ENCODE measurements at regions not wholly inside any gene's neighbourhood (a gene's known extent, or its start where the extent isn't known, plus 50 kb on each side); places are given as distances from the start of the nearest gene placed in this dataset.
A peak's percentile ranks its signal among the peaks of the same experiment; 100 is the strongest.

GRCh38 chr13:40496035-40496810 lies 170.2 kb downstream of the FOXO1 start:
- Histone ChIP-seq H3K4me3 (ENCODE audit: low read length) (no peak overlapping the region), H3K27me3 (ENCODE audit: insufficient read depth, low read length, poor library complexity, severe bottlenecking) (no peaks in the 10 kb centered on the region), H3K9me3 (ENCODE audit: low read length) (no peaks in the 10 kb centered on the region), H3K36me3 (ENCODE audit: insufficient read depth, low read length) (no peaks in the 10 kb centered on the region), H3K4me1 (ENCODE audit: insufficient read depth, low read length) (peaks cover 57% of the 10 kb centered on the region), H3K27ac (ENCODE audit: low read depth, low read length) (no peak overlapping the region)
- ChIA-PET CTCF (no interaction called here), POLR2A (no interaction called here)
- Mint-ChIP-seq H3K9me3 (no peaks in the 10 kb centered on the region), H3K4me3 (peak overlapping the region in 4 of 7 donors; percentile 9 to 81 (median 50)), H3K27me3 (peaks cover 0 to 2% of the 10 kb centered on the region in 2 donors), H3K27ac (peak overlapping the region in 4 of 8 donors; percentile 33 to 94 (median 76)), H3K4me1 (peaks cover 61 to 70% (median 64%) of the 10 kb centered on the region in 3 donors), H3K36me3 (peaks cover 0 to 7% (median 0%) of the 10 kb centered on the region in 3 donors)
- DNase-seq: no peak

GRCh38 chr13:40498461-40498860 lies 168.0 kb downstream of the FOXO1 start:
- CTCF ChIA-PET: no interaction called here
- Mint-ChIP-seq H3K27me3 (peaks cover 0 to 2% of the 10 kb centered on the region in 2 donors), H3K4me3 (no peak overlapping the region), H3K27ac (no peak overlapping the region), H3K9me3 (no peaks in the 10 kb centered on the region), H3K36me3 (peaks cover 0 to 7% (median 0%) of the 10 kb centered on the region in 3 donors), H3K4me1 (peaks cover 48 to 55% (median 50%) of the 10 kb centered on the region in 3 donors)
- POLR2A ChIA-PET: no interaction called here
- H3K27me3 ChIP-seq (ENCODE audit: insufficient read depth, low read length, poor library complexity, severe bottlenecking): no peaks in the 10 kb centered on the region
- no peaks in the 10 kb centered on the region for H3K36me3 ChIP-seq (ENCODE audit: insufficient read depth, low read length)
- no peak overlapping the region for H3K4me3 ChIP-seq (ENCODE audit: low read length)
- peaks cover 34% of the 10 kb centered on the region for H3K4me1 ChIP-seq (ENCODE audit: insufficient read depth, low read length)
- H3K9me3 ChIP-seq (ENCODE audit: low read length): no peaks in the 10 kb centered on the region
- H3K27ac ChIP-seq (ENCODE audit: low read depth, low read length): no peak overlapping the region
- no peak for DNase-seq

GRCh38 chr13:40502236-40502635 lies 164.2 kb downstream of the FOXO1 start:
- no peak overlapping the region for H3K27ac Mint-ChIP-seq
- ChIA-PET POLR2A (no interaction called here), CTCF (no interaction called here)
- H3K4me1 Mint-ChIP-seq: peaks cover 21 to 28% (median 23%) of the 10 kb centered on the region in 3 donors
- Histone ChIP-seq H3K27me3 (ENCODE audit: insufficient read depth, low read length, poor library complexity, severe bottlenecking) (no peaks in the 10 kb centered on the region), H3K27ac (ENCODE audit: low read depth, low read length) (no peak overlapping the region), H3K36me3 (ENCODE audit: insufficient read depth, low read length) (no peaks in the 10 kb centered on the region), H3K4me3 (ENCODE audit: low read length) (no peak overlapping the region), H3K9me3 (ENCODE audit: low read length) (no peaks in the 10 kb centered on the region), H3K4me1 (ENCODE audit: insufficient read depth, low read length) (peaks cover 20% of the 10 kb centered on the region)
- no peak overlapping the region for H3K4me3 Mint-ChIP-seq
- no peak for DNase-seq
- no peaks in the 10 kb centered on the region for H3K9me3 Mint-ChIP-seq
- peaks cover 0 to 7% (median 3%) of the 10 kb centered on the region in 3 donors for H3K36me3 Mint-ChIP-seq
- peaks cover 0 to 2% of the 10 kb centered on the region in 2 donors for H3K27me3 Mint-ChIP-seq

- Mint-ChIP-seq H3K4me1 (peaks cover 19 to 30% (median 20%) of the 10 kb centered on the region in 3 donors), H3K9me3 (no peaks in the 10 kb centered on the region), H3K27ac (peak overlapping the region in 1 of 8 donors; percentile 63), H3K27me3 (peaks cover 0 to 2% of the 10 kb centered on the region in 2 donors), H3K4me3 (no peak overlapping the region), H3K36me3 (peaks cover 0 to 5% (median 3%) of the 10 kb centered on the region in 3 donors)
- H3K36me3 ChIP-seq (ENCODE audit: insufficient read depth, low read length): no peaks in the 10 kb centered on the region
- H3K4me3 ChIP-seq (ENCODE audit: low read length): no peak overlapping the region
- peaks cover 23% of the 10 kb centered on the region for H3K4me1 ChIP-seq (ENCODE audit: insufficient read depth, low read length)
- no peak overlapping the region for H3K27ac ChIP-seq (ENCODE audit: low read depth, low read length)
- H3K27me3 ChIP-seq (ENCODE audit: insufficient read depth, low read length, poor library complexity, severe bottlenecking): no peaks in the 10 kb centered on the region
- ChIA-PET CTCF (no interaction called here), POLR2A (no interaction called here)
- no peaks in the 10 kb centered on the region for H3K9me3 ChIP-seq (ENCODE audit: low read length)
- DNase-seq: no peak
These were observed 163.4 kb downstream of the FOXO1 start for GRCh38 chr13:40503011-40503410.

- POLR2A ChIA-PET: no interaction called here
- H3K4me3 ChIP-seq (ENCODE audit: low read length): no peak overlapping the region
- peaks cover 0 to 2% of the 10 kb centered on the region in 2 donors for H3K27me3 Mint-ChIP-seq
- H3K9me3 ChIP-seq (ENCODE audit: low read length): no peaks in the 10 kb centered on the region
- no peak overlapping the region for H3K4me3 Mint-ChIP-seq
- H3K4me1 Mint-ChIP-seq: peaks cover 18 to 33% (median 23%) of the 10 kb centered on the region in 3 donors
- peaks cover 0 to 3% (median 0%) of the 10 kb centered on the region in 3 donors for H3K36me3 Mint-ChIP-seq
- peaks cover 27% of the 10 kb centered on the region for H3K4me1 ChIP-seq (ENCODE audit: insufficient read depth, low read length)
- CTCF ChIA-PET: no interaction called here
- no peak overlapping the region for H3K27ac ChIP-seq (ENCODE audit: low read depth, low read length)
- H3K36me3 ChIP-seq (ENCODE audit: insufficient read depth, low read length): no peaks in the 10 kb centered on the region
- peak overlapping the region in 1 of 8 donors; percentile 43 for H3K27ac Mint-ChIP-seq
- no peaks in the 10 kb centered on the region for H3K27me3 ChIP-seq (ENCODE audit: insufficient read depth, low read length, poor library complexity, severe bottlenecking)
- DNase-seq: no peak
- H3K9me3 Mint-ChIP-seq: no peaks in the 10 kb centered on the region
These were observed 162.4 kb downstream of the FOXO1 start for GRCh38 chr13:40503966-40504591.

GRCh38 chr13:40504641-40505040 lies 161.8 kb downstream of the FOXO1 start:
- H3K27ac Mint-ChIP-seq: peak overlapping the region in 1 of 8 donors; percentile 34
- no peak overlapping the region for H3K4me3 Mint-ChIP-seq
- peaks cover 20 to 37% (median 24%) of the 10 kb centered on the region in 3 donors for H3K4me1 Mint-ChIP-seq
- no peaks in the 10 kb centered on the region for H3K9me3 Mint-ChIP-seq
- H3K27me3 ChIP-seq (ENCODE audit: insufficient read depth, low read length, poor library complexity, severe bottlenecking): no peaks in the 10 kb centered on the region
- POLR2A ChIA-PET: no interaction called here
- peaks cover 30% of the 10 kb centered on the region for H3K4me1 ChIP-seq (ENCODE audit: insufficient read depth, low read length)
- peaks cover 0 to 2% of the 10 kb centered on the region in 2 donors for H3K27me3 Mint-ChIP-seq
- peaks cover 0 to 3% (median 0%) of the 10 kb centered on the region in 3 donors for H3K36me3 Mint-ChIP-seq
- no peak overlapping the region for H3K4me3 ChIP-seq (ENCODE audit: low read length)
- no peaks in the 10 kb centered on the region for H3K9me3 ChIP-seq (ENCODE audit: low read length)
- no peak overlapping the region for H3K27ac ChIP-seq (ENCODE audit: low read depth, low read length)
- DNase-seq: no peak
- CTCF ChIA-PET: no interaction called here
- no peaks in the 10 kb centered on the region for H3K36me3 ChIP-seq (ENCODE audit: insufficient read depth, low read length)

GRCh38 chr13:40505196-40505595 lies 161.2 kb downstream of the FOXO1 start:
- POLR2A ChIA-PET: no interaction called here

More at GRCh38 chr13:40505196-40505595, 161.2 kb downstream of the FOXO1 start:
- no peak overlapping the region for H3K4me3 Mint-ChIP-seq
- CTCF ChIA-PET: no interaction called here
- peaks cover 0 to 3% (median 0%) of the 10 kb centered on the region in 3 donors for H3K36me3 Mint-ChIP-seq
- DNase-seq: no peak
- H3K9me3 Mint-ChIP-seq: no peaks in the 10 kb centered on the region
- peaks cover 30% of the 10 kb centered on the region for H3K4me1 ChIP-seq (ENCODE audit: insufficient read depth, low read length)
- H3K4me3 ChIP-seq (ENCODE audit: low read length): no peak overlapping the region
- H3K4me1 Mint-ChIP-seq: peaks cover 20 to 37% (median 23%) of the 10 kb centered on the region in 3 donors
- H3K9me3 ChIP-seq (ENCODE audit: low read length): no peaks in the 10 kb centered on the region
- no peaks in the 10 kb centered on the region for H3K36me3 ChIP-seq (ENCODE audit: insufficient read depth, low read length)
- H3K27ac ChIP-seq (ENCODE audit: low read depth, low read length): no peak overlapping the region
- H3K27me3 Mint-ChIP-seq: peaks cover 0 to 2% of the 10 kb centered on the region in 2 donors
- no peaks in the 10 kb centered on the region for H3K27me3 ChIP-seq (ENCODE audit: insufficient read depth, low read length, poor library complexity, severe bottlenecking)
- no peak overlapping the region for H3K27ac Mint-ChIP-seq

Data from CD8-positive, alpha-beta memory T cell (primary cell).